ENCODE measurements at regions not wholly inside any gene's neighbourhood (a gene's known extent, or its start where the extent isn't known, plus 50 kb on each side); places are given as distances from the start of the nearest gene placed in this dataset.

- TF ChIP-seq EZH2 (IDR thresholded peaks at IDR 0.05; ENCODE audit: borderline replicate concordance, low read depth, low read length) (no peak), GABPA (tag; conservative IDR thresholded peaks at IDR 0.05; ENCODE audit: low read depth) (no peak), ZNF561 (CRISPR knock-in tag; conservative IDR thresholded peaks at IDR 0.05) (no peak)
Observed at GRCh38 chr6:120853489-120853888, 480.8 kb downstream of the TBC1D32 start.
